Left cardiac atrium (tissue), 4 donors: ENCODE measurements at regions not wholly inside any gene's neighbourhood (a gene's known extent, or its start where the extent isn't known, plus 50 kb on each side); places are given as distances from the start of the nearest gene placed in this dataset.

Source experiments
- ATAC-seq, 2 donors: fragments of 200-7000 bp; cut with Tn5 transposase; one replicate each; pipeline ENCODE4 v1.9.1; 2020; ENCODE audit warnings: mild to moderate bottlenecking in 2 of 2, moderate library complexity in 2 of 2
- DNase-seq: peaks from one replicate; pipeline ENCODE4 v3.0.0-alpha.2; 2020
- intact Hi-C, 2 donors: fragments of 100-400 bp; cut with DNase I; formaldehyde crosslinking; loops; one replicate each; pipeline versions ENCODE4 v1.14.1 to v1.15.1; 2022 to 2023
- donor health status: DM: no; HTN: yes; CAD: no.
- donor health status: DM: no; HTN: yes; CAD: no; lungs with severe emphysema.
- donor health status: DM: yes; HTN: yes; CAD: no.
- donor health status: Dilated cardiomyopathy.

GRCh38 chr10:120392245-120392644 lies 64.8 kb upstream of the PLPP4 start:
- intact Hi-C loops = no loop called here
- no peak for ATAC-seq
- no peak for DNase-seq

GRCh38 chr10:120392671-120393079 lies 64.4 kb upstream of the PLPP4 start:
- DNase-seq (no peak), ATAC-seq (no peak)
- intact Hi-C loops = no loop called here

- intact Hi-C loops = no loop called here
- DNase-seq (no peak), ATAC-seq (no peak)
Measured at GRCh38 chr10:120394446-120394845, 62.6 kb upstream of the PLPP4 start.

- no peak for DNase-seq
- no peak for ATAC-seq
- intact Hi-C loops = no loop called here
Measured at GRCh38 chr10:120396228-120396627, 60.8 kb upstream of the PLPP4 start.

GRCh38 chr10:120398180-120398579 lies 58.8 kb upstream of the PLPP4 start:
- DNase-seq (no peak), ATAC-seq (no peak)
- intact Hi-C loops = no loop called here

- ATAC-seq = no peak
- DNase-seq = no peak
- intact Hi-C loops = no loop called here
Measured at GRCh38 chr10:120400601-120401000, 56.4 kb upstream of the PLPP4 start.

- DNase-seq = no peak
- intact Hi-C loops = no loop called here
- ATAC-seq = no peak
Measured at GRCh38 chr10:120402147-120402766, 54.8 kb upstream of the PLPP4 start.

- intact Hi-C loops = no loop called here
- DNase-seq (no peak), ATAC-seq (no peak)
Measured at GRCh38 chr10:120403109-120403508, 53.9 kb upstream of the PLPP4 start.

- intact Hi-C loops = no loop called here
- no peak for ATAC-seq
- DNase-seq = no peak
Measured at GRCh38 chr10:120406376-120406775, 50.7 kb upstream of the PLPP4 start.
